Tibial nerve (tissue), 4 donors: ENCODE measurements at regions not wholly inside any gene's neighbourhood (a gene's known extent, or its start where the extent isn't known, plus 50 kb on each side); places are given as distances from the start of the nearest gene placed in this dataset.

ENCODE experiments used
- CTCF ChIP-seq, 5 experiments: fragments of 200-600 bp in 3 of 5; fragments of 450-650 bp in 2 of 5; sonication (generic) in 3 of 5; IDR thresholded peaks; one replicate each; pipeline ENCODE4 v1.5.1; 2016 to 2019; ENCODE audit warnings: antibody characterized with exemption in 5 of 5, mild to moderate bottlenecking in 3 of 5, moderate library complexity in 2 of 5
- EP300 ChIP-seq, 2 donors: sonication (generic); formaldehyde crosslinking; IDR thresholded peaks; one replicate each; pipeline ENCODE4 v1.6.1; 2017; ENCODE audit warnings: antibody characterized with exemption in 2 of 2, mild to moderate bottlenecking in 1 of 2
- POLR2A ChIP-seq, 2 donors: fragments of 450-650 bp; IDR thresholded peaks; one replicate each; pipeline ENCODE4 v1.6.1; 2017; ENCODE audit warnings: antibody characterized with exemption in 2 of 2, mild to moderate bottlenecking in 2 of 2, moderate library complexity in 2 of 2

- TF ChIP-seq CTCF (IDR thresholded peaks at IDR 0.05), result no peak
- no peak for TF ChIP-seq POLR2A (IDR thresholded peaks at IDR 0.05)
- no peak for TF ChIP-seq EP300 (IDR thresholded peaks at IDR 0.05)
These were observed 150.5 kb downstream of the ARSF start for GRCh38 chrX:3191796-3192195.
